Nephron progenitor cell (in vitro differentiated cells): ENCODE measurements at regions not wholly inside any gene's neighbourhood (a gene's known extent, or its start where the extent isn't known, plus 50 kb on each side); places are given as distances from the start of the nearest gene placed in this dataset.
A peak's percentile ranks its signal among the peaks of the same experiment; 100 is the strongest.

Experiments used
- DNase-seq: peaks from one replicate; pipeline ENCODE4 v3.0.0; 2021
- H3K27ac Mint-ChIP-seq: 2 replicates; pipeline ENCODE4 v1.8.0; 2021; ENCODE audit warnings: mild to moderate bottlenecking, moderate library complexity, mixed read lengths
- H3K27me3 Mint-ChIP-seq: 2 replicates; pipeline ENCODE4 v1.8.0; 2021; ENCODE audit warnings: mild to moderate bottlenecking, low read depth, mixed read lengths; ENCODE audit not compliant: poor library complexity
- H3K36me3 Mint-ChIP-seq: 2 replicates; pipeline ENCODE4 v1.8.0; 2021; ENCODE audit warnings: low read depth, mixed read lengths
- H3K4me1 Mint-ChIP-seq: 2 replicates; pipeline ENCODE4 v1.8.0; 2021; ENCODE audit warnings: mixed read lengths
- H3K4me3 Mint-ChIP-seq: 2 replicates; pipeline ENCODE4 v1.8.0; 2021; ENCODE audit warnings: mild to moderate bottlenecking, moderate library complexity, mixed read lengths
- H3K9me3 Mint-ChIP-seq: 2 replicates; pipeline ENCODE4 v1.8.0; 2021; ENCODE audit warnings: mild to moderate bottlenecking, moderate library complexity, mixed read lengths
- CTCF ChIP-seq: fragments of 200-600 bp; sonication (generic); IDR thresholded peaks from 2 replicates; pipeline ENCODE4 v1.5.0; 2021; ENCODE audit warnings: antibody characterized with exemption

- peaks cover 11% of the 10 kb centered on the region for H3K4me1 Mint-ChIP-seq
- H3K27ac Mint-ChIP-seq: no peak overlapping the region
- peaks cover 3% of the 10 kb centered on the region for H3K27me3 Mint-ChIP-seq
- H3K9me3 Mint-ChIP-seq: no peaks in the 10 kb centered on the region
- no peaks in the 10 kb centered on the region for H3K36me3 Mint-ChIP-seq
- TF ChIP-seq CTCF: no peak
- H3K4me3 Mint-ChIP-seq: no peak overlapping the region
- no peak for DNase-seq
These were observed 78.8 kb downstream of the SOX2 start for GRCh38 chr3:181790561-181790960.

GRCh38 chr3:181791056-181791955, 79.6 kb downstream of the SOX2 start:
- no peak overlapping the region for H3K4me3 Mint-ChIP-seq
- H3K27ac Mint-ChIP-seq: no peak overlapping the region
- peaks cover 3% of the 10 kb centered on the region for H3K27me3 Mint-ChIP-seq
- TF ChIP-seq CTCF: no peak
- peaks cover 11% of the 10 kb centered on the region for H3K4me1 Mint-ChIP-seq
- H3K36me3 Mint-ChIP-seq: no peaks in the 10 kb centered on the region
- DNase-seq: no peak
- H3K9me3 Mint-ChIP-seq: no peaks in the 10 kb centered on the region

GRCh38 chr3:181793006-181793405, 81.3 kb downstream of the SOX2 start:
- H3K4me3 Mint-ChIP-seq: no peak overlapping the region
- H3K9me3 Mint-ChIP-seq: no peaks in the 10 kb centered on the region
- H3K27ac Mint-ChIP-seq: no peak overlapping the region
- H3K36me3 Mint-ChIP-seq: no peaks in the 10 kb centered on the region
- no peak for DNase-seq
- H3K4me1 Mint-ChIP-seq: peaks cover 11% of the 10 kb centered on the region
- no peak for TF ChIP-seq CTCF
- peaks cover 3% of the 10 kb centered on the region for H3K27me3 Mint-ChIP-seq

- no peak for DNase-seq
- Mint-ChIP-seq H3K4me1 (peaks cover 11% of the 10 kb centered on the region), H3K4me3 (no peak overlapping the region), H3K27me3 (peaks cover 3% of the 10 kb centered on the region), H3K36me3 (no peaks in the 10 kb centered on the region), H3K9me3 (no peaks in the 10 kb centered on the region), H3K27ac (peak overlapping the region; percentile 87)
- TF ChIP-seq CTCF: no peak
These were observed 82.5 kb downstream of the SOX2 start for GRCh38 chr3:181794011-181794790.

GRCh38 chr3:181796641-181797040, 84.9 kb downstream of the SOX2 start:
- Mint-ChIP-seq H3K27ac (no peak overlapping the region), H3K27me3 (peaks cover 3% of the 10 kb centered on the region), H3K36me3 (no peaks in the 10 kb centered on the region), H3K4me1 (peaks cover 11% of the 10 kb centered on the region), H3K4me3 (no peak overlapping the region), H3K9me3 (no peaks in the 10 kb centered on the region)
- no peak for DNase-seq
- no peak for TF ChIP-seq CTCF
